ENCODE measurements at regions not wholly inside any gene's neighbourhood (a gene's known extent, or its start where the extent isn't known, plus 50 kb on each side); places are given as distances from the start of the nearest gene placed in this dataset.
A peak's percentile ranks its signal among the peaks of the same experiment; 100 is the strongest.

DNA sequence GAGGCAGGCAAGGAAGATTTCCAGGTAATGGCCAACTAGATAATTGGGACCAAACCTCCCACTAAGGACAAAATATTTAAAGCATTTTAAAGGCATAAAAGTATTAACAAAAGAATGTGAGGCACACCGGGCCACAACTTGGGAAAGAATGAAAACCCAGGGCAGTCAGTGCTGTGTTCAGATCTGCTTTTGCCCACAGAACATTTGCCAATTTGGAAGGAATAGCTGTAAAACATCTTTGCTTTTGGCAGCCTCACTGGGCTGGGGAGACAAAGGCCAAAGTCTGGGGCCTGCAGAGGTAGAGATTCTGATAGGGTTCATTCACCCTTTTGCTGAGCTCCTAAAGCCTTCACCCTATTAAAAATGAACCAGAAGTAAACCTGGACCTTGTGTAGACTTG lies 82.3 kb downstream of the SYNE3 start:
- Histone ChIP-seq H3K4me1 (no peaks in the 10 kb centered on the region), H3K9me3 (ENCODE audit: control insufficient read depth, low read length) (no peaks in the 10 kb centered on the region), H2AFZ (no peak overlapping the region), H3K27me3 (ENCODE audit: control insufficient read depth, insufficient read depth, low read length) (no peaks in the 10 kb centered on the region), H3K79me2 (no peaks in the 10 kb centered on the region), H3K36me3 (ENCODE audit: control insufficient read depth, insufficient read depth, low read length) (no peaks in the 10 kb centered on the region), H3K4me2 (ENCODE audit: low read length) (no peak overlapping the region), H3K9ac (no peak overlapping the region), H3K4me3 (ENCODE audit: low read depth, low read length) (no peak overlapping the region), H3K27ac (no peak overlapping the region)
- TF ChIP-seq, protein P1, sequence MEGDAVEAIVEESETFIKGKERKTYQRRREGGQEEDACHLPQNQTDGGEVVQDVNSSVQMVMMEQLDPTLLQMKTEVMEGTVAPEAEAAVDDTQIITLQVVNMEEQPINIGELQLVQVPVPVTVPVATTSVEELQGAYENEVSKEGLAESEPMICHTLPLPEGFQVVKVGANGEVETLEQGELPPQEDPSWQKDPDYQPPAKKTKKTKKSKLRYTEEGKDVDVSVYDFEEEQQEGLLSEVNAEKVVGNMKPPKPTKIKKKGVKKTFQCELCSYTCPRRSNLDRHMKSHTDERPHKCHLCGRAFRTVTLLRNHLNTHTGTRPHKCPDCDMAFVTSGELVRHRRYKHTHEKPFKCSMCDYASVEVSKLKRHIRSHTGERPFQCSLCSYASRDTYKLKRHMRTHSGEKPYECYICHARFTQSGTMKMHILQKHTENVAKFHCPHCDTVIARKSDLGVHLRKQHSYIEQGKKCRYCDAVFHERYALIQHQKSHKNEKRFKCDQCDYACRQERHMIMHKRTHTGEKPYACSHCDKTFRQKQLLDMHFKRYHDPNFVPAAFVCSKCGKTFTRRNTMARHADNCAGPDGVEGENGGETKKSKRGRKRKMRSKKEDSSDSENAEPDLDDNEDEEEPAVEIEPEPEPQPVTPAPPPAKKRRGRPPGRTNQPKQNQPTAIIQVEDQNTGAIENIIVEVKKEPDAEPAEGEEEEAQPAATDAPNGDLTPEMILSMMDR (IDR thresholded peaks at IDR 0.05) = no peak

DNA sequence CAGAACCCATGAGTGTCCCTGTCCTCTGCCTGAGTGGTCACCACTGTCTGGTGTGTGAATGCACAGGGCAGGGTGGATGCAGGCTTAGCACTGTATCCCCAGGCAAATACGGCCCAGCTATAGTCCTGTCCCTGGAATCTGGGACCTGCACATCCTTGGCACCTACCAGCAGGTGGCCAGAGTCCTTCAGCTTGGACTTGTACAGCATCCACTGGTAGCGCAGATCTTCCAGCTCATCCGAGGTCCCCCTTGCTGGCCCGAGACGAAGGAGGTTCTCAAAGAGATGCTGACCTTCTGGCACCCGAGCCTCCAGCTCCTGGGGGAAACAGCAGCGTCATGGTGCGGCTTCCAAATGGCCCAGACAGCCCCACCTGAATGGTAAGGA lies 83.4 kb downstream of the SYNE3 start:
- H3K36me3 ChIP-seq (ENCODE audit: control insufficient read depth, insufficient read depth, low read length) = no peaks in the 10 kb centered on the region
- H3K4me3 ChIP-seq (ENCODE audit: low read depth, low read length) = no peak overlapping the region
- no peaks in the 10 kb centered on the region for H3K27me3 ChIP-seq (ENCODE audit: control insufficient read depth, insufficient read depth, low read length)
- H3K4me2 ChIP-seq (ENCODE audit: low read length) = no peak overlapping the region
- no peaks in the 10 kb centered on the region for H3K79me2 ChIP-seq
- TF ChIP-seq, protein P1 (IDR thresholded peaks at IDR 0.05) = no peak
- H3K27ac ChIP-seq = no peak overlapping the region
- H2AFZ ChIP-seq = no peak overlapping the region
- no peak overlapping the region for H3K9ac ChIP-seq
- no peaks in the 10 kb centered on the region for H3K9me3 ChIP-seq (ENCODE audit: control insufficient read depth, low read length)
- H3K4me1 ChIP-seq = no peaks in the 10 kb centered on the region

DNA sequence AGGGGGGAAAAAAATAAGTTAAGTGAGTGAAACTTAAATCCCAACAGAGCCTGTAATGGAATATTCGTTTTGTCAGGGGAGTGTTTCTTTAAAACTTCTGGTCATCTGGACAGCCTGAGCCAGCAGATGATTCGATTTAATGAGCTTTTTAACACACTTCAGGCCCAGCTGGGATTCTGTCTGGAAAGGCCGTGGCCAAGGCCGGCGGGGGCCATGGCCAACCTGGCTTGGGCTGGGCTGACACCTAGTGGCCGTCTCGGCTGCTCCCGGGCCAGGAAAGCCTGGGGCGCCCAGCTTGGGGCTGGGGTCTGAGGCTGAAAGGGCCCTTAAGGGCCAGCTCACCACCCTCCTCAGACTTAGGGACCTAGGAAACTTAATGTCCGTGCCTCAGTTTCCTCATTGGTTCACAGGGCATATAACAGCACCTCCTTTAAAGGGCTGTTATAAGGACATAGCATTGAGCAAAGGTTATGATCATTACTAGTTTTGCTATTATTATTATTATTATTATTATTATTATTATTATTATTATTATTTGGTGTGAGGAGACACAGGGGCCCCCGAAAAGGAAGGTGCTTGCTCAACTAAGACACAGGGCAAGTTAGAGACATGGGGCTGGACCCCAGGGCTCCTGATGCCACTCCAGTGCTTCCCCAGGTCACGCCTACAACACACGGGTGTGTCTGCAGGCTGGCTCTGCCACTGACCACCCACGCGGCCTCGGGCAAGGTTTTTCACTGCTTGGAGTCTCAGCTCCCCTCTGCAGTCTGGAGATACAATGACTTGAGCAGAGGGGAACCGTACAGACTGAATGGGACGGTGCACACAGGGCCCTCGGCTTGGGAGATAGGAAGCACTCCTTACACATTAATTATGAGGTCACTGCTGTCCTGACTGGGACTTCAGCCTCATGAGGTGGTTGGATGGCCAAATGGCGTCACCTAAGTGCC lies 84.0 kb downstream of the SYNE3 start:
- Histone ChIP-seq H3K79me2 (no peaks in the 10 kb centered on the region), H3K4me3 (ENCODE audit: low read depth, low read length) (no peak overlapping the region), H3K4me2 (ENCODE audit: low read length) (no peak overlapping the region), H3K27ac (no peak overlapping the region), H3K9me3 (ENCODE audit: control insufficient read depth, low read length) (no peaks in the 10 kb centered on the region), H3K4me1 (no peaks in the 10 kb centered on the region), H3K9ac (no peak overlapping the region), H2AFZ (peak overlapping the region; percentile 13), H3K36me3 (ENCODE audit: control insufficient read depth, insufficient read depth, low read length) (no peaks in the 10 kb centered on the region), H3K27me3 (ENCODE audit: control insufficient read depth, insufficient read depth, low read length) (no peaks in the 10 kb centered on the region)
- TF ChIP-seq, protein P1 (IDR thresholded peaks at IDR 0.05) = peak; percentile 70

DNA sequence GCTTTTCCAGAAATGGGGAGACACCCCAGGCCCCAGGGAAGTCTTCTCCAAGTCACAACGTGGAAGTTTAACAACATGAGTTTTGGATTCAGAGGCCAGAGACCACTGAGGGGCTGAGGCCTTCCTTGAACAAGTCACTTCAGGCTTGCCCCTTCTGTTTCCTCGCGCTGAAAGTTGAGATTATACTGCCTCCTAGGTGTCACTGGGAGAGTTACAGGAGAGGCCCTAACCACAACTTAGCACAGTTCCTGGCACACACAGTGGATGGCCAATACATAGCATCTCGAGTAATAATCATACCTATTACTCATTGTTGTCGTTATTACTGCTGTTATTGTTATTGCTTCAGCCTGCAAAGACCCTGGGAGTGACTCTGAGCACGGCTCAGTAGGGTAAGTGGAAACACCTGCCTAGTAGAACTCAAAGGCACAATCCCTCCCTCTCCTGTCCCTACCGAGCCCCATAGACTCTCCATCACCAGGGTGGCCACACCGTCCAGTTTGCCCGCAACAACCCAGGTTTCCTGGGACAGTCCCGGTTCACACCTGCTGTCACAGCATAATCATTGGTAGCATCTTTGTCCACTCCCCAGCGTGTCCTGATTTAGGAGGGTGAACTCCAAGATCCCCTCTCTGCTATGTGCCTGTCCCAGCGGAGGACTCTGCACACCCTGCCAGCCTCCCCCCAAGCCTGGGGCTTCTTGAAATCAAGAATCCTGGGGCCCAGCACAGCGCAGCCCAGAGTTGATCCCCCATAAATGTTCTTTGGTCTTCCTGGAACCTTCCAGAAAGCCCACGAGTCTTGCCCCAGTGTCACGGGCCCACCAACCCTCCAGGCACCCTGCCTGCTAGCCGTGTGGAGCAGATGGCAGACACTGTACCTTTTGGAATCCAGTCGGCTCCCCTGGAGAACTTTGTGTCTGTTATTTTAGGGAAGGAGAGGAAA lies 85.0 kb downstream of the SYNE3 start:
- TF ChIP-seq, protein P1 (IDR thresholded peaks at IDR 0.05) = peak; percentile 23
- Histone ChIP-seq H3K4me3 (ENCODE audit: low read depth, low read length) (no peak overlapping the region), H3K4me2 (ENCODE audit: low read length) (no peak overlapping the region), H3K9me3 (ENCODE audit: control insufficient read depth, low read length) (no peaks in the 10 kb centered on the region), H3K79me2 (no peaks in the 10 kb centered on the region), H3K36me3 (ENCODE audit: control insufficient read depth, insufficient read depth, low read length) (no peaks in the 10 kb centered on the region), H2AFZ (peak overlapping the region; percentile 13), H3K27me3 (ENCODE audit: control insufficient read depth, insufficient read depth, low read length) (no peaks in the 10 kb centered on the region), H3K4me1 (no peaks in the 10 kb centered on the region), H3K9ac (no peak overlapping the region), H3K27ac (no peak overlapping the region)
